Vagina (tissue), 2 donors: ENCODE measurements at regions not wholly inside any gene's neighbourhood (a gene's known extent, or its start where the extent isn't known, plus 50 kb on each side); places are given as distances from the start of the nearest gene placed in this dataset.
"Not testable (repeated sequence)": the region's sequence is repeated elsewhere in the genome, so short reads cannot be mapped to it uniquely, and the experiment has no call there.

ENCODE experiments used
- POLR2A ChIP-seq, 2 donors: fragments of 450-650 bp; IDR thresholded peaks; one replicate each; pipeline ENCODE4 v1.6.1; 2017; ENCODE audit warnings: antibody characterized with exemption in 2 of 2, mild to moderate bottlenecking in 2 of 2, moderate library complexity in 2 of 2
- POLR2AphosphoS5 ChIP-seq, 2 donors: sonication (generic); formaldehyde crosslinking; IDR thresholded peaks; one replicate each; pipeline ENCODE4 v1.9.0; 2017; ENCODE audit warnings: antibody characterized with exemption in 2 of 2, mild to moderate bottlenecking in 2 of 2, low read depth in 1 of 2; ENCODE audit not compliant: insufficient read depth in 1 of 2
- TF ChIP-seq, protein P1 (sequence below), 3 experiments: fragments of 450-650 bp in 2 of 3; fragments of 200-600 bp in 1 of 3; sonication (generic) in 1 of 3; IDR thresholded peaks; one replicate each; pipeline ENCODE4 v1.5.1; 2017 to 2019; ENCODE audit warnings: antibody characterized with exemption in 3 of 3, mild to moderate bottlenecking in 2 of 3, moderate library complexity in 2 of 3

DNA sequence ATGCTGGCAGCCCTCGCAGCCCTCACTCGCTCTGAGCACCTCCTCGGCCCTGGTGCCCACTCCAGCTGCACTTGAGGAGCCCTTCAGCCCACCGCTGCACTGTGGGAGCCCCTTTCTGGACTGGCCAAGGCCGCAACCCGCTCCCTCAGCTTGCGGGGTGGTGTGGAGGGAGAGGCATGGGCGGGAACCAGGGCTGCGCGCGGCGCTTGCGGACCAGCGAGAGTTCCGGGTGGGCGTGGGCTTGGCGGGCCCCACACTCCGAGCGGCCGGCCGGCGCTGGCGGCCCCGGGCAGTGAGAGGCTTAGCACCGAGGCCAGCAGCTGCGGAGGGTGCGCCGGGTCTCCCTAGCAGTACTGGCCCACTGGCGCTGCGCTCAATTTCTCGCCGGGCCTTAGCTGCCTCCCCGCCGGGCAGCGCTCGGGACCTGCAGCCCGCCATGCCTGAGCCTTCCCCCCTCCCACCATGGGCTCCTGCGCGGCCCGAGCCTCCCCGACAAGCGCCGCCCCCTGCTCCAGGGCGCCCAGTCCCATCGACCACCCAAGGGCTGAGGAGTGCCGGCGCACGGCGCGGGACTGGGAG lies 283.7 kb upstream of the TMEM132C start:
- not testable (repeated sequence) for TF ChIP-seq POLR2A (IDR thresholded peaks at IDR 0.05); POLR2AphosphoS5 (IDR thresholded peaks at IDR 0.05; ENCODE audit: insufficient read depth in 1 of 2, low read depth in 1 of 2)
- TF ChIP-seq, protein P1, sequence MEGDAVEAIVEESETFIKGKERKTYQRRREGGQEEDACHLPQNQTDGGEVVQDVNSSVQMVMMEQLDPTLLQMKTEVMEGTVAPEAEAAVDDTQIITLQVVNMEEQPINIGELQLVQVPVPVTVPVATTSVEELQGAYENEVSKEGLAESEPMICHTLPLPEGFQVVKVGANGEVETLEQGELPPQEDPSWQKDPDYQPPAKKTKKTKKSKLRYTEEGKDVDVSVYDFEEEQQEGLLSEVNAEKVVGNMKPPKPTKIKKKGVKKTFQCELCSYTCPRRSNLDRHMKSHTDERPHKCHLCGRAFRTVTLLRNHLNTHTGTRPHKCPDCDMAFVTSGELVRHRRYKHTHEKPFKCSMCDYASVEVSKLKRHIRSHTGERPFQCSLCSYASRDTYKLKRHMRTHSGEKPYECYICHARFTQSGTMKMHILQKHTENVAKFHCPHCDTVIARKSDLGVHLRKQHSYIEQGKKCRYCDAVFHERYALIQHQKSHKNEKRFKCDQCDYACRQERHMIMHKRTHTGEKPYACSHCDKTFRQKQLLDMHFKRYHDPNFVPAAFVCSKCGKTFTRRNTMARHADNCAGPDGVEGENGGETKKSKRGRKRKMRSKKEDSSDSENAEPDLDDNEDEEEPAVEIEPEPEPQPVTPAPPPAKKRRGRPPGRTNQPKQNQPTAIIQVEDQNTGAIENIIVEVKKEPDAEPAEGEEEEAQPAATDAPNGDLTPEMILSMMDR (IDR thresholded peaks at IDR 0.05), result not testable (repeated sequence)
